ENCODE measurements at regions not wholly inside any gene's neighbourhood (a gene's known extent, or its start where the extent isn't known, plus 50 kb on each side); places are given as distances from the start of the nearest gene placed in this dataset.

GRCh38 chr12:13270817-13271216 is 74.3 kb downstream of the EMP1 start:
- DNase-seq = no peak
- TF ChIP-seq POLR2A (IDR thresholded peaks at IDR 0.05; ENCODE audit: low read length) (no peak), GATA1 (IDR thresholded peaks at IDR 0.05; ENCODE audit: low read depth, low read length) (no peak)

Measured in erythroblast (primary cell).